Mesenteric fat pad (tissue), 1 donor: ENCODE measurements at regions not wholly inside any gene's neighbourhood (a gene's known extent, or its start where the extent isn't known, plus 50 kb on each side); places are given as distances from the start of the nearest gene placed in this dataset.

Source experiments
- DNase-seq: peaks from one replicate; pipeline ENCODE4 v3.0.0-alpha.2; 2020; ENCODE audit warnings: low spot score
- donor health status: DM: yes; HTN: yes; CAD: no.

- DNase-seq, result no peak
Measured at GRCh38 chr11:23023319-23023718, 163.0 kb upstream of the CCDC179 start.

- DNase-seq, result no peak
Measured at GRCh38 chr11:23041001-23041503, 180.8 kb upstream of the CCDC179 start.

GRCh38 chr11:23058656-23059055 is 198.4 kb upstream of the CCDC179 start:
- DNase-seq, result no peak

GRCh38 chr11:23063276-23063675 is 203.0 kb upstream of the CCDC179 start:
- DNase-seq, result no peak

- no peak for DNase-seq
Measured at GRCh38 chr11:23078289-23078971, 218.2 kb upstream of the CCDC179 start.

- DNase-seq, result no peak
Measured at GRCh38 chr11:23079382-23079813, 219.1 kb upstream of the CCDC179 start.

- DNase-seq, result no peak
Measured at GRCh38 chr11:23087407-23087806, 227.1 kb upstream of the CCDC179 start.

GRCh38 chr11:23090659-23091058 is 230.4 kb upstream of the CCDC179 start:
- no peak for DNase-seq

DNA sequence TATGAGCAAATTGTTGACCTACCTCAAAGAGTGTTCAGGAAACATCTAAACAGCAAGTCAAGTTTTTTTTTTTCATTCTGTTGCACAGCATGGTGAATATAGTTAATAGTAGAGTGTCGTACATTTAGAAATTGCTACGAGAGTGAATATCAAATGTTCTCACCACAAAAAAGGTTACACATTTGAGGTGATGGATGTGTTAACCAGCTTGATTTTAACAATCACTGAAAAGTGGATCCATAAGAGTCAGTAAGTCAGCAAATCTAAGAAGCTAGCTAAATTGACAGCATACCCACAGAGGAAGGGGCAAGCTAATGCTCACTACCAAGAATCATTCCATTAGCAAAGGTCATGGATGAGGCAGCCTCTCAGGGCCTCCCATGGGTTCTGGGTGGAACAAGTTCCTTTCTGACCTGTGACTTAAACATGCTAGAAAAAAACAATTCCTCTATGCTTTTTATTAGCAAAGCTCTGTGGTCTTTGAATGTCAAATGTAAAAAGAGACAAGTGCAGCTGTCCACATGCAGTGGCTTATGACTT is 235.4 kb upstream of the CCDC179 start:
- DNase-seq, result no peak

DNA sequence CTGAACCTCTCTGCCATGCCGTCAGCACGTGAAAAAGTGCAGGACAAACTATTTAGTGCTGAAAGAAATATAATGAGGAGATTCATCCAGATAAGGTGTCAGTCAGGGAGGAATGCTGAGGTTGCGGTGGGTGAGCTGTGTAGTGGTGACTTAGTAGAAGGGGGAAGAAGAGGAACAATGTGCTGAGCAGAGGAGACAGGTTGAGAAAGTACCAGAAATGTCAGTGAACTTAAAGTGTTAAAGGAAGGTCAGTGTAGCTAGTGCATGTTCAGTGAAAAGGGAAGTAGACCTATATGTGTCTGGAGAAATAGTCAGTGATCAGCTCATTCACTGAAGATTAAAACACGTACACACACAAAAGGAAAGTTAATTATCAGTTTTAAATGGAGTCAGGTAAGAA is 237.6 kb upstream of the CCDC179 start:
- DNase-seq, result no peak

- DNase-seq, result no peak
Measured at GRCh38 chr11:23099256-23099655, 239.0 kb upstream of the CCDC179 start.

DNA sequence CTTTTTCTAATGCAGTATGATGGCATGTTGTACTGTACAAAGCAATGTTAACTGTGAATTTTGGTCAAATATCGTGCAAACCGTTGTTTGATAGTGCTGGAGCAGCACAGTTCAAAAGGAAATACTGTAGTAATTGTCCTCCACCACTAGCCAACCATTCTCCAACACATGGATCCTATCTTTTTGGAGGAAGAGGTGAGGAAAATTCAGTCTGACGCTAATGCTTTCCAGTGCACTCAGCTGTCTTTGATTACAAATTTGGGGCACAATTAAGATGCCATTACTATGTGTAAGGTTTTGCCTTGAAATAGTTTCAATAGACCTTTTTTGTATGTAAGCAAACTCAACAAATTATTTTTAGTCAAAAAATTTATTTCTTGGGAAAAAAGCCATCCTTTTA is 240.5 kb upstream of the CCDC179 start:
- DNase-seq, result no peak

GRCh38 chr11:23103416-23103815 is 243.1 kb upstream of the CCDC179 start:
- DNase-seq, result no peak

DNA sequence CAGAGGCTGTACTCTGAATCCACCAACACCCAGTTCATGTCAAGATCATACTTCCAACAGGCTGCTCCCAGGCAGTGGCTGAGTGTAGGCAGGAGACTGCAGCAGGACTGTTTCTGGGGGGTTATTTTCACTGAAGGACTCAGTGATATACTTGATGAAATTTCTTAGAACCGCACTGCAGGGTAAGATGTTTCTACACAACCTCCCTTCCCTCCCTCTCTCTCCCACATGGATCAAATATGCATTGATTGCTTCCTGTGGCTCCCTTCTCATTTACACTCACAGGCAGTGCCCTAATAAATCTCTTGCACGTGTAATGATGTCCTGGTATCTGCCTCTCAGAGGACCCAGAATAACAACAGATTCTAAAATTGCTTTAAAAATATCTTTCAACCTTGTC is 251.3 kb upstream of the CCDC179 start:
- DNase-seq, result no peak

DNA sequence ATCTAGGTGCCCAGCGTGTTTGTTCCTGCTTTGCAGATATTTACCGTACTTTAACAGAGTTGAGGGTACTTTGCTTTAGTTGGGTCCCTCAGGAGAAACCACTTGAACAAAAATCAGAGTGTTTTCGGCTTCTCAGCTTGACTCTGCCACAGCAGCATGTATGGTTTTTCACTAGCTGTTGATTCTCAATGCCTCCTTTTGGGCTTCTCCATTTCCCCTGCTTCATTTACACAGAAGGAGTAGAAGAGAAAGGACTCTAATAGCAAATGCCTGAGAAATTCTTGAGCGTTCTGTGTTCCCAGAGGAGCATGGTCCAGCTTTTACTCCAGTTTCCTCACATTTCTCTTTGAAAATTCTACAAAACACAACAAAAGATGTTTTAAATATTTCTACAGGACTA is 252.1 kb upstream of the CCDC179 start:
- DNase-seq, result no peak

DNA sequence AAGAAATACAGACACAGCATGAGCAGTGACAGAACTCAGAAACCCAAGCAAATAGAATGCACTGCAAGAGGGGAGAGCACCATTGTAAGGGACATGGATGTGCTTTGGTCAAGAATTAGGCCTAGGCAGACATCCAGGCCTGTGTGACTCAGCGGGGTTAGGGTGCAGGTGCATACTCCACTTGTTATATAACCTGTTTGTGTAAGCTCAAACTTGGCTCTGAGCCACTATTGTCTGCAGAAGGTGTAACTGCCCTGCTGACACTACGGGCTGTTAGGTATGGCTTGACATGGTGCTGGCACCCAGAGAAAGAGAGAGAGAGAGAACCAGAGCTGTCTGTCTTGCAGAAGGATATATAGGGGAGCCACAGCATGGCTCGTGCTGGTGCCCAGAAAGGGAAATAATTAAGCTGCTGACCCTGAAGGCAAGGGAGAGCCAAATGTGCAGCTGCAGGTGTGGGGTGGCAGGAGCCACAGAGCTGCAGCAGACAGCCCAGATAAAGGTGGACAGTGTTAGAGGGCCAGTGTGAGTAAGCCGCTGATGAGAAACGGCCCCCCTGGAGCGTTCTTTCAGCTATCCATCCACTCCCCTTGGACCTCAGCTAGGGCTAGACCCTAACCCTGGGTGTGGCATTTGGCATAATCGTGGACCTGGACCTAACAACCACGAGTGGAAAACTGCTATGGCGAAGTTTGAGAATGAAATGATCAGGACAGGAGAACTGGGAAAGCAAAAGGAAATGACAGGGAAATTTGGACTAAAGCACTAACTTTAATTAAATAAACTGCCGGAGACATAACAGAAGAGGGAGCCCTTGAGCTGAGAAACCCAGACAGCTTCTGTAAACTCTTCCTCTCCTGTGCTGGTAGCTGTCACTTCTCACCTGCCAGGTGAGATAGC is 253.0 kb upstream of the CCDC179 start:
- no peak for DNase-seq

- DNase-seq, result no peak
Measured at GRCh38 chr11:23113887-23114216, 253.6 kb upstream of the CCDC179 start.

GRCh38 chr11:23123753-23124152 is 263.5 kb upstream of the CCDC179 start:
- DNase-seq, result no peak

DNA sequence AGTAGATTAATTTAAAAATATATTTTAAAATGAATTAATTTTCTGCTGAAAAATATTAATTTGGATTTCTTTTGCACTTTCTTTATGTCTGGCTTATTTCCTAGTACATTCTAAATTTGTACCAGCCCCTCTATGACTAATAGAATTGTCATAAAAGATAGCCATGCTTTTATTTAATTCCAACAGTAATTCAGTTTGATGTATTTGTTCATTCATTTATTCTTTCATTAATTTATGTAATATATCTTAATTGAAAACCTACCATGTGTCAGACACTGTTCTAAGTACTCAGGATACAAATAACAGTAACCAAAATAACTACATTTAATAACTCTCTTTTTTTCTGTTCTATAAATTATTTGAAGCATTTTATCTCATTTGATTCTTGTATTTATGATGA is 264.0 kb upstream of the CCDC179 start:
- no peak for DNase-seq

GRCh38 chr11:23124996-23125395 is 264.7 kb upstream of the CCDC179 start:
- DNase-seq, result no peak

- no peak for DNase-seq
Measured at GRCh38 chr11:23127706-23128105, 267.4 kb upstream of the CCDC179 start.

DNA sequence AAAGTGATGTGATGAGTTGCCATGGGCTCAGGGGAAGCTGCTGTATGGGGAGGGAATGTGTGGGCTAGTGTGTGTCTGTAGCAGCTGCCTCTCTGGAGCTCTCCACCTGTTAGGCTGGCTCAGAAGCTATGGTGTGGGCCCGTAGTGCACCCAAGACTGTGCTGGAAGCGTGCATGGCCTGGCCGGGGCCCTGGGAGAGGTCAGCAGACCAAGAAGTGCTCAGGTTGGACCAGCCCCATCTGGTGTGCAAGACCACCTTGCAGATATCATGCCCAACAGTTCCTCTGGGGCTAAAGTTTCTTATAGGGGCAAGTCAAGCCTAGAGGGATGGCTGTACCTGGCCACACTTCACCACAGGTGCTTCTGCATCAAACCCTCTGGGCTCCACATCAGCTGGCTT is 274.4 kb upstream of the CCDC179 start:
- no peak for DNase-seq
